NCI-H526 (cell line): ENCODE measurements at regions not wholly inside any gene's neighbourhood (a gene's known extent, or its start where the extent isn't known, plus 50 kb on each side); places are given as distances from the start of the nearest gene placed in this dataset.

Experiments used
- DNase-seq, 2 experiments: peaks; one replicate each; lab custom pipeline; 2025; lab: John Stamatoyannopoulos, UW

DNA sequence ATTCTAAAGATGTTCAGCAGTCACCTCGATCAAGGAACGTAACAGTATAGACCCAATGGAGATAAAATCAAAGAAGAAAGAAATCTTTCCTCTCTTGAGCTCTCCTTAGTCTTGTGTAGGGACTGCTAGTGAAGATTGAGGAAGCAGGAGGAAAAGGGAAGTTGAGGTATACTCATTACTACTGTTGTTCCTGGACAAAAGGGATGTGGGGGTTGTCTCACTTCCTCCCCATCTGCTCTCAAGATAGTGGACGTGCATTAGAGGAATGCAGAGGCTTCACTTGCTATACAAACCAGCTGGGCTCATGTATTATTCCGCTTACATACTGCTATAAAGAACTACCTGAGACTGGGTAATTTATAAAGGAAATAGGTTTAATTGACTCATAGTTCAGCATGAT is 208.9 kb upstream of the ARHGEF9 start:
- DNase-seq = no peak

- no peak for DNase-seq
These were observed 200.9 kb upstream of the ARHGEF9 start for GRCh38 chrX:63985906-63986305.

GRCh38 chrX:63979480-63979879 is 194.5 kb upstream of the ARHGEF9 start:
- no peak for DNase-seq

DNA sequence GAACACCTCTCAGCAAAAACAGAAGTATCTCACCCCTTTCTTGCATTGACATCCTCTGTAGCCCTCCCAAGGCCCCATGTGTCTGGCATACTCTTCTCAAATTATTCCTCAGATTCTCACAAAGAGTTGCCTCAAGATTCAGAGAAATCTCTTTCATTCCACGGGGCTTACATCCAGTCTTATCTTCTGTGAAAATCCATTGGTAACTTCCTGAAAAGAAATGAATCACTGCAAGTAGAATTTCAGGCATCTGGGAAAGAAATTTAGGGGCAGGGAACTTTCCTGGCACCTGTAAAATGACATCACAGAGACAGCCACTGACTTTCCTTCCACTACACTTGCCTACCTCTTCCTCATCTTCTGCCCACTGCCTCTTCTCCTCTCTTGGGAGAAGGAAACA is 182.5 kb upstream of the ARHGEF9 start:
- no peak for DNase-seq

- DNase-seq = no peak
These were observed 178.2 kb upstream of the ARHGEF9 start for GRCh38 chrX:63963095-63963784.

DNA sequence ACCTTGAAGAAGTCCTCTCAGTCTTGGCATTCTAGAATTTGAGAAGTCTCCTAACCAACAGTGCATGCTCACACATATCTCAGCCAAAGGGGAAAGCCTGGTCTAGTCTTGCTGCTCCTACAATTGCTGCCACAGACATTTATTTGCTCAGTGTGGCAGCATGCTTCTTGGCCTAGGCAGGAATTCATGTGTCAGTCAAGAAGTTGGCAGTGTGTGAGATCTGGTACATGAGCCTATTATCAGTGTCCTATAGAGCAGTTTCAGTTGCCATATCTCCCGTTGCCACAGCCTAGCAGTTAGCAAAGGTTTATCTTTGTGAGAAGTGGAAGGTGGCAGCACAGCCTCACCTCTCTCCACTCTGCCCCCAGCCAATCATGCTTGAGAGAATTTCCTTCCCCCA is 176.9 kb upstream of the ARHGEF9 start:
- no peak for DNase-seq

GRCh38 chrX:63959975-63960374 is 175.0 kb upstream of the ARHGEF9 start:
- no peak for DNase-seq

DNA sequence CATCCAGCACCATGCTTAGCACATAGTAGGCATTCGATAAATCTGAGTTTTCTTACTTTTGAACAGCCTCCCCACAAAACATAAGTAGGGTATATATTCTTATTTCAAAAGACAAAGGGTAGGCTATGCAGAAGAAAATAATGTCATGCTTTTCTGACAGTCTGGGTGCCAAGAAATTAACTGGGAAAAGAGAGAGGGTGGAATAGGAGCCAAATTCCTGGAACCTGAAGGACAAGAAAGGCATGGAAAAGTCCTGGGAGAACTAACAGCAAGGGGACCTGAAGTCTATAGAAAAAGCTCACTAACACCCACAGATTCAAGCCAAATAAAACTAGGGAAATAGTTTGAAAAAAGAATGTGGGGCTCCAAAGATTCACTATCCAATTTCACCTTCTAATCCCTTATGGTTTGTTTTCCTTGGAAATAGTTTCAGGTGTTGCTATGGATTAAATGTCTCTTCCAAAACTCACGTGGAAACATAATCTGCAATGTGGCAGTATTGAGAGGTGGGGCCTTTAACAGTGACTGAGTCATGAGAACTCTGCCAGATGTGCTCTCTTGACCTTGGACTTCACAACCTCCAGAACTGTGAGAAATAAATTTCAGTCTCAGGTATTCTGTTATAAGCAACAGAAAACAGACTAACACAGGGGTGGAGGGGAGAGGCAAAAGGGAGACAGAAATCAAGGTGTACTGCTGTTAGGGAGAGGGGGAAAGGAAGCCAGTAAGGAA is 173.3 kb upstream of the ARHGEF9 start:
- DNase-seq = no peak

- DNase-seq = no peak
These were observed 150.8 kb upstream of the ARHGEF9 start for GRCh38 chrX:63935835-63936234.

GRCh38 chrX:63934791-63935190 is 149.8 kb upstream of the ARHGEF9 start:
- DNase-seq = no peak

DNA sequence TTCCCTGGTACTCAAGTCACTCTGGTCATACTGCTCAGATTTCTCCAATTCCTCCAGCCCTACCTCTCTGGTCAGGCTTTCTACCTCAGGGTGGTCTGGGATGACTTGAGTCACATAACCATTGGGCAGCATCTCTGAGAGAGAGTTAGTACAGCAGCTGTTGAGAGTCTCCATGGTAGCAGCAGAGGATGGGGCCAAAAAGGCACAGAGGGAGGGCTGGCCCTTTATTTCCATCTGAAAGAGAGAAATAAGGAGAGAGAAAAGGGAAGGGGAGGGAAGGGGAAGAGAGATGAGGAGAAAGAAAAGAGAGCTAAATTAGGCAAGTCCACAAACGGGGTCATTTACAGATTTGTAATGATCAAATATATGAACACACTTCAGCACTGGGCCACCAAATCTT is 149.1 kb upstream of the ARHGEF9 start:
- no peak for DNase-seq

DNA sequence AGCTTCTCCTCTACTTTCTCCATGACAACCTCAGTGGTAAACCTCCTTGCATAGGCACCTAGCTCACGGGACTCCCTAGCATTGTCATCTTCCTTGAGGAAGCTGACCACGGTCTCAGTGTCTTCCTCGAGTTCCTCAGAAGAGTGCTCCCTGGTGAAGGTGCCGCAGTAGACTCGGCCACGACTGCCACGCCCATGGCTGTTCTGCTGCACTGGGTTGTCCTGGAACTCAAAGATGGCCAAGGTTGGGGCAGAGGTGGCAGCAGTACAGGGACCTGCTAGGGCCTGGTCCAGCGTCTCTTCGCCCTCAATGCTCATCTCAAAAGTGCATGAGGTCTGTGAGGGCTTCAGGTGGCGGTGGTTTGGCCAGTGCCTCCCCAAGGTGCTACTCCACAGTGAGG is 147.9 kb upstream of the ARHGEF9 start:
- no peak for DNase-seq

DNA sequence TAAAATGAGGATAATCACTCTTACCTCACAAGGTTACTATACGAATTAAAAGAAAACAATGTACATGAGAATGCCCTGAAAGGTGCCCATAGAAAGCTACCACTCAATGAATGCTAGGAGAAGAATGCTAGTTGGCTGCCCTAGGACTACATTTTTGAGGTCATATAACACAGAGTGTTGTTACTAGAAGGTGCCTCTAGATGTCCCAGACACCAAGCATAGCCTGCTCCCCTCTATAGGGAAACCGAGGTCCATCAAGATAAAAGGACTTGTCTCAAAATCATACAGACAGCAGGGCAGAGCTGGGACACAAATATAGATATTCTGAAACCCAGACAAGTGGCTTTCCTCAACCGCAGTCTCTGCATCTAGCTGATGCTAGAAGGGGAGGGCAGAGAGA is 147.0 kb upstream of the ARHGEF9 start:
- DNase-seq = no peak

GRCh38 chrX:63930140-63930539 is 145.1 kb upstream of the ARHGEF9 start:
- DNase-seq = peak in 1 of 2 experiments; percentile 13

- DNase-seq = no peak
These were observed 144.6 kb upstream of the ARHGEF9 start for GRCh38 chrX:63929608-63930007.

DNA sequence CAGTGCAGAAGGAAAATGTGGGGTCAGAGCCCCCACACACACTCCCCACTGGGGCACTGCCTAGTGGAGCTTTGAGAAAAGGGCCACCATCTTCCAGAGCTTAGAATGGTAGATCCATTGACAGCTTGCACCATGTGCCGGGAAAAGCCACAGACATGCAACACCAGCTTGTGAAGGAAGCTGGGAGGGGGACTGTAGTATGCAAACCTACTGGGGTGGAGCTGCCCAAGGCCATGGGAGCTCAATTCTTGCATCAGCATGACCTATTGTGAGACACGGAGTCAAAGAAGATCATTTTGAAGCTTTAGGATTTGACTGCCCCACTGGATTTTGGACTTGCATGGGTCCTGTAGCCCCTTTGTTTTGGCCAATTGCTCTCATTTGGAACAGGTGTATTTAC is 142.8 kb upstream of the ARHGEF9 start:
- no peak for DNase-seq

DNA sequence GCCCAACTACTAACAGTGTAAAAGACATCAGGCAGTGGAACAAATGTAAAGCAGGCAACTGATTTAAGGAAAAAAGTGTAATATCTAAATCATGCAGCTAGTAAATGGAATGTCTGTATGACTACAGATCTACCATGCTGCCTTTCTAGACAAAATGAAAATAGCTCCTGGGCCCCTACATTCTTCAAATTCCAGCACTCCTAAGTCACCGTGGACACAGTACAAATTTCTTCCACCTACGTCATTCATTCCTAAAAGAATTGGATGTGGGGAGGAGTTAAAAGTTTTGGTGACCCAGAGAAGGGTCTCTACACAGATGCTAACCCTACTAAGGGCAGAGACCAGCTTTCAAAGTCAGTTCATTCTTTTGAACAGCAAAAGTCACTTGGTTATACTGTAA is 137.2 kb upstream of the ARHGEF9 start:
- no peak for DNase-seq

DNA sequence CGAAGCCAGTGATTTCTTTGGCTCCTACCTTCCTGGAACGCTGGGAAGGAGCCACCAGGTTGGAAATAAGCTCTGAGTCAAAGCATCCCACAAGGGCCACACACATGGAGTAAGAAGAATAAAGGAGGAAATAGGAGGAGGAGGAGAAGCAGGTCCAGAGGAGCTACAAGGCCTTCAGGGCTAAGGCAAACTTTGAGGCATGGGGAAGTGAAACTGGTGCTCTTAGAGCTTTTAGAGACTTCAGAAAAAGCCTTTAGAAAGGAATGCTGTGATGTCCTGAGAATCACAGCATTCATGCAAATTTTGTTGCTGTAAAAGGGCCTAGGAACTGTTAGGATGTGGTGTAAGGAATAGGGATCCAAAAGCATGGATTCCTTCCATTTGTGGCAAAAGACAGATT is 135.9 kb upstream of the ARHGEF9 start:
- no peak for DNase-seq

DNA sequence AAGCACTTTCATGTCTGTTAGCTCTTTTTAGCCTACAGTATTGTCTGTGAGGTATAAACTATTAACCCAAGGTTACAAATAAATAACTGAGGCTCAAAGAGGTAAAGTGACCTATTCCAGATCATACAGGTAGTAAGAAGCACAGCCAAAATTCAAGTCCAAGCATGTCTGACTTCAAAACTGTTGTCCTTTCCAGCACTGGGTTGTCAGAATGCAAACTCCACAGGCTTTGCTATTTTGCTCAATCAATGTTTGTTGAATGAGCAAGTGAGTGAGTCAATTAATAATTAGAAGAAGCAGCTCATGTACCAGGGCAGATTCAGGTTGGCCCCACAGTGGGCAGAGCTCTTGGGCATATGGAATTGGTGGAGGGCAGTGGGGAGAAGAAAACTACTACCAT is 134.1 kb upstream of the ARHGEF9 start:
- no peak for DNase-seq

- no peak for DNase-seq
These were observed 133.6 kb upstream of the ARHGEF9 start for GRCh38 chrX:63918611-63919010.

DNA sequence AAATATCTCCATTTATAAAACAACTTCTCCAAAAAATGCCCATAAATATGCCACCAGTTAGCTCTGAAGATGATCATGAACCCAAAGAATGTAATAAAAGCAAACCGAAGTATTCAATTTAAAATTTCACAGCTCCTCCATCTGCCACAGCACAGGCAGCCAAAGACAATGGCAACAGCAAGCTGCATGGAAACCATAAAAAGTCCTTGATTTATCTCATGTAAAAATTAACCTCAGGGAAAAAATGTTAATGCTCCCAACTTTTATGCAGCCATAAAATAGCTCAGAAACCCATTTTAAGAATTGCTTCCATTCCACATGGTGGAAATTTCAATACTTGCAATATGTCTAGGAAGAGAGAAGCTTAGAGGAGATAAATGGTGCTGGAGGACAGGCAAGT is 132.3 kb upstream of the ARHGEF9 start:
- DNase-seq = no peak

DNA sequence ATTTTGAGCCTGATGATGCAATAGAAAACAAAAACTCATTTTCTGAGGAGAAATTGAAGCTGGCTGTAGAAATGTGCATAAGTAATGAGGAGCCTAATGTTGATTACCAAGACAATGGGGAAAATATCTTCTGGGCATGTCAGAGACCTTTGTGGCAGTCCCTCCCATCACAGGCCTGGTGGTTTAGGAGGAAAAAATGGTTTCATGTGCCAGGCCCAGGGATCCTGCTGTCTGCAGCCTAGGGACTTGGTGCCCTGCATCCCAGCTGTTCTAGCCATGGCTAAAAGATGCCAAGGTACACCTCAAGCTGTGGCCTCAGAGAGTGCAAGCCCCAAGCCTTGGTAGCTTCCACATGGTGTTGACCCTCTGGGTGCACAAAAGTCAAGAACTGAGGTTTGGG is 128.7 kb upstream of the ARHGEF9 start:
- DNase-seq = no peak

GRCh38 chrX:63889001-63889400 is 104.0 kb upstream of the ARHGEF9 start:
- no peak for DNase-seq
